ENCODE measurements at regions not wholly inside any gene's neighbourhood (a gene's known extent, or its start where the extent isn't known, plus 50 kb on each side); places are given as distances from the start of the nearest gene placed in this dataset.

DNA sequence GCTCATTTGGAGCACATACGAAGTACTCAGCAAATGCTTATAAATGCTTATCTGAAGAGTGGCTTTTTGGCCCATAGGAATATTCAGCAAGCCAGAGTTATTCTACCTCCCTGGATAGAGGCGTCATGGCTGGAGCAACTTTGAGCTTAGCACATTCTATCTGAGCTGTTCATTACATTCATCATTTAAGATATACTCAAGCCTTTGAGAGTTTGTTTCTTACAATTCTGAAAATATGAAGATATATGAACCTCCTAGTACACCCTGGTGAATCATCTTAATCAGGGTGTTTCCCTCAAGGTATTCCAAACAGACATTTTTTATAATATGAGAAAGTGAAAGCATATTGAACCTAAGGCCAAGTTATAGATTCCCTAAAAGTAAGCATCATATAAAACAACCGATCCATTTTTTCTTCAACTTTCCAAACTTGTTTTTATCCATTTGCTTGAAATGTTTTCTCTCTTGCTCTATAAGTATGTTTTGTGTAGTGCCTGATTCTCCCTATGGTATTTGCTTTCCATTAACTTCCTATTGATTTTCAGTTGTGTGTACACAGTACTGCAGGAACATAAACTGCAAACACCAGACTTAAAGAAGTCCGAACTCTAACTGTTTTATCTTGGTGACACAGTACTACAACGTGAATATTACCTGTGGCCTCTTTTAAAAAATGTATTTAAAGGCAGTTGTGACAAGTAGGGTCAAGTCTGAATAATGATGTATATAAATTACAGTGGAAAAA lies 139.7 kb upstream of the PTPRK start:
- Histone ChIP-seq H3K4me1 (no peaks in the 10 kb centered on the region), H3K9me3 (no peaks in the 10 kb centered on the region), H3K4me3 (no peak overlapping the region), H3K27ac (no peak overlapping the region), H3K36me3 (no peaks in the 10 kb centered on the region), H3K27me3 (no peaks in the 10 kb centered on the region)
- ATAC-seq (no peak), DNase-seq (no peak)
- intact Hi-C loops (cut with DNase I; ENCODE audit: low total_unique reads) (no loop called here), in situ Hi-C loops (cut with MboI; ENCODE audit: low sequenced_read_pairs in 4 of 4) (no loop called here)
- TF ChIP-seq, protein P1, sequence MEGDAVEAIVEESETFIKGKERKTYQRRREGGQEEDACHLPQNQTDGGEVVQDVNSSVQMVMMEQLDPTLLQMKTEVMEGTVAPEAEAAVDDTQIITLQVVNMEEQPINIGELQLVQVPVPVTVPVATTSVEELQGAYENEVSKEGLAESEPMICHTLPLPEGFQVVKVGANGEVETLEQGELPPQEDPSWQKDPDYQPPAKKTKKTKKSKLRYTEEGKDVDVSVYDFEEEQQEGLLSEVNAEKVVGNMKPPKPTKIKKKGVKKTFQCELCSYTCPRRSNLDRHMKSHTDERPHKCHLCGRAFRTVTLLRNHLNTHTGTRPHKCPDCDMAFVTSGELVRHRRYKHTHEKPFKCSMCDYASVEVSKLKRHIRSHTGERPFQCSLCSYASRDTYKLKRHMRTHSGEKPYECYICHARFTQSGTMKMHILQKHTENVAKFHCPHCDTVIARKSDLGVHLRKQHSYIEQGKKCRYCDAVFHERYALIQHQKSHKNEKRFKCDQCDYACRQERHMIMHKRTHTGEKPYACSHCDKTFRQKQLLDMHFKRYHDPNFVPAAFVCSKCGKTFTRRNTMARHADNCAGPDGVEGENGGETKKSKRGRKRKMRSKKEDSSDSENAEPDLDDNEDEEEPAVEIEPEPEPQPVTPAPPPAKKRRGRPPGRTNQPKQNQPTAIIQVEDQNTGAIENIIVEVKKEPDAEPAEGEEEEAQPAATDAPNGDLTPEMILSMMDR (IDR thresholded peaks at IDR 0.05 in 4 of 5, conservative IDR thresholded peaks at IDR 0.05 in 1 of 5) = no peak
- no peak for TF ChIP-seq POLR2A (IDR thresholded peaks at IDR 0.05)

GRCh38 chr6:128659276-128659675 lies 138.9 kb upstream of the PTPRK start:
- no peak overlapping the region for H3K27ac ChIP-seq
- ATAC-seq = no peak

GRCh38 chr6:128657181-128657580 lies 136.8 kb upstream of the PTPRK start:
- no peaks in the 10 kb centered on the region for H3K9me3 ChIP-seq
- no peaks in the 10 kb centered on the region for H3K36me3 ChIP-seq

More at GRCh38 chr6:128659276-128659675, 138.9 kb upstream of the PTPRK start:
- H3K4me1 ChIP-seq = no peaks in the 10 kb centered on the region
- no peak overlapping the region for H3K4me3 ChIP-seq
- intact Hi-C loops (cut with DNase I; ENCODE audit: low total_unique reads) (no loop called here), in situ Hi-C loops (cut with MboI; ENCODE audit: low sequenced_read_pairs in 4 of 4) (no loop called here)
- no peaks in the 10 kb centered on the region for H3K9me3 ChIP-seq
- no peak for DNase-seq
- no peak for TF ChIP-seq POLR2A (IDR thresholded peaks at IDR 0.05)
- TF ChIP-seq, protein P1 (IDR thresholded peaks at IDR 0.05 in 4 of 5, conservative IDR thresholded peaks at IDR 0.05 in 1 of 5) = no peak
- H3K27me3 ChIP-seq = no peaks in the 10 kb centered on the region
- H3K36me3 ChIP-seq = no peaks in the 10 kb centered on the region

DNA sequence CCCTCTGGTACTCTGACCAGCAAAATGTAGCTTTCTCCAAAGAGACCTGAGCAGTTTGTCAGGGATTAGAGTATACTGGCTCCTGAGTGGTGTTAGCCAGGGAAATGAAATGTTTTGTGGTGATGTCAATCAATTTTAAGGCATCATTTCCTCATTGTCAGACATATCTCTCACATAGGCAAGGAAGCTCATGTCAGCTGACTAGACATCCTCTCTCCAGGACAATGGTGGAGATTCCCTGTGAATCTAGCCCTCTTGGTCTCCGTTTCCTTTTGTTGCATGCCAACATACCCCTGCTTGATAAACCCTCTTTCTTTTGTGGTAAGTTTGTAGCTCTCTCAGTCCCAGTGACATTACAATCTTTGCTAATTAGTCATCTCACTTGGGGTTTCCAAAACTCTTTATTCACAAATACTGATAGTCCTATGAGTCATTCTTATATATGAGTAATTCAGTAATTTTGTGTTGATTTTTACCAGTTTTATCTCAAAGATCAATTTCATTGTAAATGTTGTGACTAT lies 135.6 kb upstream of the PTPRK start:
- no peak for TF ChIP-seq POLR2A (IDR thresholded peaks at IDR 0.05)
- TF ChIP-seq, protein P1 (IDR thresholded peaks at IDR 0.05 in 4 of 5, conservative IDR thresholded peaks at IDR 0.05 in 1 of 5) = no peak
- no peak for DNase-seq
- Histone ChIP-seq H3K27ac (no peak overlapping the region), H3K9me3 (no peaks in the 10 kb centered on the region), H3K4me1 (no peaks in the 10 kb centered on the region), H3K4me3 (no peak overlapping the region), H3K27me3 (no peaks in the 10 kb centered on the region), H3K36me3 (no peaks in the 10 kb centered on the region)
- no peak for ATAC-seq
- intact Hi-C loops (cut with DNase I; ENCODE audit: low total_unique reads) = no loop called here
- in situ Hi-C loops (cut with MboI; ENCODE audit: low sequenced_read_pairs in 4 of 4) = no loop called here

More at GRCh38 chr6:128657181-128657580, 136.8 kb upstream of the PTPRK start:
- H3K4me3 ChIP-seq = no peak overlapping the region
- no peak overlapping the region for H3K27ac ChIP-seq
- ATAC-seq (no peak), DNase-seq (no peak)
- in situ Hi-C loops (cut with MboI; ENCODE audit: low sequenced_read_pairs in 4 of 4) = no loop called here
- no peaks in the 10 kb centered on the region for H3K27me3 ChIP-seq
- no peak for TF ChIP-seq POLR2A (IDR thresholded peaks at IDR 0.05)
- TF ChIP-seq, protein P1 (IDR thresholded peaks at IDR 0.05 in 4 of 5, conservative IDR thresholded peaks at IDR 0.05 in 1 of 5) = no peak
- intact Hi-C loops (cut with DNase I; ENCODE audit: low total_unique reads) = no loop called here
- H3K4me1 ChIP-seq = no peaks in the 10 kb centered on the region
